GM12864 (cell line): ENCODE measurements at regions not wholly inside any gene's neighbourhood (a gene's known extent, or its start where the extent isn't known, plus 50 kb on each side); places are given as distances from the start of the nearest gene placed in this dataset.

Source experiments
- DNase-seq: peaks from one replicate; pipeline ENCODE4 v3.0.0-alpha.2; 2011; ENCODE audit warnings: low read depth
- H3K4me3 ChIP-seq: 2 replicates; pipeline ENCODE4 v1.5.1; 2011; ENCODE audit warnings: mild to moderate bottlenecking, low read depth, low read length, control low read depth
- CTCF ChIP-seq: IDR thresholded peaks from 2 replicates; pipeline ENCODE4 v1.5.1; 2011; ENCODE audit warnings: low read depth, mild to moderate bottlenecking, moderate library complexity, low read length, control low read depth, inconsistent platforms; ENCODE audit errors: missing control alignments

DNA sequence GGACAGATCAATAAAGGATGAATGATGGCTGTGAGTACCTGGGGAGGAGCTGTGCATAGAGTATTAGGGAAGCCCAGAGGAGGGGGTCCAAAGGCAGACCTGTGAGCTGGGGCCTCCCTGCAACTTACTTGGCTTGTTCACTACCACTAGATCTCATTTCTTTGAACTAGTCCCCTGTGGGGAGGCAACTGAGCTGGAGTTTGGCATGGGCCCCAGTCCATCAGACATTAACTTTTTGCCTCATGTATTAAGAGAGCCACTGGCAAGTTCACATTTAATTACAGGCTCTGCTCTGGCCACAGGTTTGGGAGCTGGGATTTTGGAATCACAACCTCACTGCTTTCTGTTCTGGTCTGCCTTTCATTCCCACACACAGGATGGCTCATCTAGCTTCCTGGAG is 254.1 kb downstream of the PRL start:
- DNase-seq: no peak
- no peak for TF ChIP-seq CTCF
- H3K4me3 ChIP-seq: no peak overlapping the region

DNA sequence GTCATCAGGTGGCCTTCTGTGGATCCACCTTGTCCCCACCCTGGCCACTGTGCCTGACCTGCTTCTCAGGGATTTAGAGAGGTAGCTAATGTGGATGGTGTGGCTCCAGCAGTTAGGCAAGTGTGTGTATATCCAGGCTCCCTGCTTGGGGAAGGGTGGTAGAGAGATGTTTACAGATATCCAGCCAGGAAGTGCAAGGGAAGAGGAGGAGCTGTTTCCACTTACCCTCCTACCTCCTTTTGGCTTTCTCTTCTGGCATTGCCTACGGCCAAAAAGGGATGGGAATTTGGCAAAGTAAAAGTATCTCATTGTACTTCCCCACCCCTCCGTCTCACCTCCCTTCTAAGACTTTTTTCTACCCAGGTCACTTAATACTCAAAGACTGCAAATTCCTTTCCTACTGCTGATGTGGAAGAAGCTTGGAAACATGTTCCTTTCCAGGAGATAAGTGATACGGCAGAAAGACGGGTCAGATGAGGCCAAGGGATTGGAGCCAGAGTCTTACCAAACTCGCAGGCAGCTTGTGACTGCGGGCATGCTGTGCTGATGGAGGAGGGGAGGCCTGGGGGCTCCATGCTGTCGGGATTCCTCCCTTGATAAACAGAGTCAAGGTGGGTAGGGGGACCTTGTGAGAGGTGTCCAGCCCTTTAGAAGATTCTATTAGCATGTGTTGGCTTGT is 253.4 kb downstream of the PRL start:
- H3K4me3 ChIP-seq: no peak overlapping the region
- DNase-seq: no peak
- no peak for TF ChIP-seq CTCF

- H3K4me3 ChIP-seq: no peak overlapping the region
- DNase-seq: no peak
- TF ChIP-seq CTCF: no peak
Measured at GRCh38 chr6:22045261-22045912, 251.4 kb downstream of the PRL start.

DNA sequence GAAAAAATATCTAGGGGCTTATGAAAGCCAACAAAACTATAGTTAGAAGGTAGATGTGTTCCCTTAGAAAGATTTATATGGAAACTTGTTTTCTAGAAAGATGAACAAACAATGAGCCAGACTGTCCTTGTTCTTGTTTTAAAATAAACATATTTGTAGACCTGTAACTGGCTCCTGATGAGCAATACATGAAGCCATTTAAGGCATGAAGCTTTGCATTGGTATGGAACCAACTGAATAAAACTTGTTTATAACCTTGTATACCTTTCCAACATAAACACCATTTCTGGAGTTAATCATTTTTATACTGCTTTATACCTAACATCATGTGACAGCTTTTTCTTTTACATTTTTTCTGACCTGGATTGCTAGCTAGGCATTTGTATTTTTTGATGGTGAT is 247.8 kb downstream of the PRL start:
- no peak for TF ChIP-seq CTCF
- no peak for DNase-seq
- no peak overlapping the region for H3K4me3 ChIP-seq

GRCh38 chr6:22053391-22053997 is 243.3 kb downstream of the PRL start:
- TF ChIP-seq CTCF: no peak
- no peak for DNase-seq
- H3K4me3 ChIP-seq: no peak overlapping the region

- no peak overlapping the region for H3K4me3 ChIP-seq
- TF ChIP-seq CTCF: no peak
- DNase-seq: no peak
Measured at GRCh38 chr6:22056398-22056797, 240.4 kb downstream of the PRL start.
